ENCODE measurements at regions not wholly inside any gene's neighbourhood (a gene's known extent, or its start where the extent isn't known, plus 50 kb on each side); places are given as distances from the start of the nearest gene placed in this dataset.
"Not testable (repeated sequence)": the region's sequence is repeated elsewhere in the genome, so short reads cannot be mapped to it uniquely, and the experiment has no call there.

DNA sequence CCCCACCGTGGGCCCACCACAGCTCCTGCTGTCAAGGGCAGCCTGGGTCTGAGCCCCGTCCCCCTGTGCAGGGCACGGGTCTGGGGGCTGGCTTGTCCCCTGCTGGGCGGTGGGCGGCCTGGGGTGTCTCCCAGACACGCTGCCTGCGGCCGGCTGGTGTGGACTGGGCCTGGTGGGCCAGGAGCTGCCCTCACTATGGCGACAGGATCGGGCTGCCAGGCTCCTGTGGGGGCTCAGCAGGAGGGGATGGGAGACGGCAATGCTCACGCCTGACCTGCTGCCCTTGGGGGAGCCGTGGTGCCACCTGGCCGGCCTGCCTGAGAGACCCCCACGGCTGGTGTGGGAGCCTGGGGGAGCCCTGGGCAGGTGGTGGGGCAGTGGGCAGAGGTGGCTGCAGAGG, 156.1 kb downstream of the TMEM121 start:
- not testable (repeated sequence) for DNase-seq

- no peak for DNase-seq
Observed at GRCh38 chr14:105682956-105683570, 156.7 kb downstream of the TMEM121 start.

GRCh38 chr14:105684056-105684455, 157.7 kb downstream of the TMEM121 start:
- not testable (repeated sequence) for DNase-seq

- DNase-seq: not testable (repeated sequence)
Observed at GRCh38 chr14:105684597-105684996, 158.2 kb downstream of the TMEM121 start.

GRCh38 chr14:105685003-105685402, 158.6 kb downstream of the TMEM121 start:
- no peak for DNase-seq

DNA sequence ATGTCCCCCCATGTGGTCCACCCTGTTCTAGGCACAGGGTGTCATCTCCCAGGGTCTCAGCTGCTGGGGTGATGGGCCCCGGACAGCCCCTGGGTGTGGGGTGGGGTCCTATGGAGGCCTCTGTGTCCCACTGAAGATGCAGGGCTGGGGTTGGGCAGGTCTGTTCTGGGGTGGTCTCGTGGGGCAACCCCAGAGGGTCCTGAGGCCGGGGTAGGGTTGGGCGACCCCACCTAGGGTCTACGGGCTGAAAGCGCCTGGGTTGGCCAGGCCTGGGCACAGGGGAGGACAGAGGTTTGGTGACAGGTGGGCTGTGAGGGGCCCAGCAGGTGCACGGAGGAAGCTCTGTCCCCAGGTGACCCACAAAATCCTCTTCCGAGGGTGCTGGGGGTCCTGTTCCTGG, 159.2 kb downstream of the TMEM121 start:
- not testable (repeated sequence) for DNase-seq

DNA sequence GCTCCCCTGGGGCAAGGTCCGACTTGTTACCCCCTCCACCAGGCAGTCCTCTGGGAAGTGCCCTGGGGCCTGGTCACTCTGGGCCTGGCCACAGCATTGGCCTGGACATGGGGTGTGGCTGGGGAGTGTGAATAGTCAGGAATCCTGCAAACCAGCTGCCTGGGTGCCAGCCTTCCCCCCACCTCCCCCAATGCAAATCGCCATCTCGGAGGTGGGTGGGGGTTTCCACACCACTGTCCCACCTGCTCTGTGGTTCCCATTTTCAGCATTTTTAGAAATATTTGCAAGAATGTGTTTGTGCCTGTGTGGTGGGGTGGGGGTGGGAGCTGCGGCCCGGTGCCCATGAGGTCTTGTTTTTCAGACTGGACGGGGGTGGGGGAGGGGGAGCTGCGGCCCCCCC, 159.7 kb downstream of the TMEM121 start:
- DNase-seq: not testable (repeated sequence)

DNA sequence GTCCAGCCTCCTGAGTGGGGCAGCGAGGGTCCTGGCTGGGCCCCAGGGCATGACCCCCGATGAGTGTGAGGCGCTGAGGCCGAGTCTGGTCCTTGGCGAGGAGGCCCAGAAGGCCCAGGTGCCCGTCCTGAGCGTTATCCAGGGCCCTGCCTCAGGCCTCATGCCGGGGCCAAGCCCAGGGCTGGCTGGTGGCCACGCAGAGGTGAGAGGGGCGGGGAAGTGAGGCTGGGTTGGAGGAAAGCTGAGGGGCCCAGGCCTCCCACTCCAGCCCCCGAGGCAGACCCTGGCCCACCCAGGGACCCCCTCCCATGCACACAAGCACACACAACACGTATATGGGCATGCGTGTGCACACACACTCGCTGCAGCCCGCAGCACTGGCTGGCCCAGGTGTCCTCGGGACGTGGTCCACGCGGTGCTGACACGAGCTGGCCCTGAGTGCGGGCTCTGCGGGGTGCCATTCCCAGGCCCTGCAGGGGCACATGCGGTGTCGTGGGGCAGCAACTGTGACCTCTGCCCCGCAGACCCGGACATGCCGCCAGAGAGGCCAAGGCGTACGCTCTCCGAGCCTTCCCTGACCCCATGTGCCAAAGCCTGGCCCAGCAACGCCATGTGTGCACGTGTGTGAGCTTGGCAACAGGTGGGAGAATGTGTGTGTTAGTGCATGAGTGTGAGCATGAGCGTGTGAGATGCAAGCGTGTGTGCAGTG, 160.2 kb downstream of the TMEM121 start:
- not testable (repeated sequence) for DNase-seq

GRCh38 chr14:105687171-105688022, 161.0 kb downstream of the TMEM121 start:
- DNase-seq: not testable (repeated sequence)

- DNase-seq: not testable (repeated sequence)
Observed at GRCh38 chr14:105688023-105688351, 161.6 kb downstream of the TMEM121 start.

GRCh38 chr14:105688664-105689221, 162.4 kb downstream of the TMEM121 start:
- DNase-seq: not testable (repeated sequence)

DNA sequence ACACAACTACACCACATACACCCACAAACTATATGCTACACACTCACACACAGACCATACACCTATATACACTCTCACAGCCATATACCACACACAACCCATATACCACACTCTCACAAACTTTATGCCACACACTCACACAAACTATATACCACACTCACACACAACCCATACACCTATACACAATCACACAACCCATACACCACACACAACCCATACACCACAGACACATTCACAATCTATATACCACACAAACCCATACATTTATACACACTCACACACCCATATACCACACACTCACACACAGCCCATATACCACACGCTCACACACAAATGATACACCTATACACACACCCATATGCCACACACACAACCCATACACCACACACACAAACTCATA, 163.3 kb downstream of the TMEM121 start:
- no peak for DNase-seq

DNA sequence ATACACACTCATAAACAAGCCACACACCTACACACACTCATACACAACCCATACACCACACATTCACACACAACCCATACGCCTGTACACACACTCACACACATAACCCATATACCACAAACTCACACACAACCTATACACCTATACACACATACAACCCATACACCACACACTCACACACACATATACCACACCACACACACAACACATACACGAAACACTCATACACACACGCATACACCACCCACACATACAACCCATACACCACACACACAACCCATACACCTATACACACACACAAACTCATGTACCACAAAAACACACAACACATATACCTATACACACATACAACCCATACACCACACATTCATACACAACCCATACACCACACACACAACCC, 164.3 kb downstream of the TMEM121 start:
- DNase-seq: no peak

DNA sequence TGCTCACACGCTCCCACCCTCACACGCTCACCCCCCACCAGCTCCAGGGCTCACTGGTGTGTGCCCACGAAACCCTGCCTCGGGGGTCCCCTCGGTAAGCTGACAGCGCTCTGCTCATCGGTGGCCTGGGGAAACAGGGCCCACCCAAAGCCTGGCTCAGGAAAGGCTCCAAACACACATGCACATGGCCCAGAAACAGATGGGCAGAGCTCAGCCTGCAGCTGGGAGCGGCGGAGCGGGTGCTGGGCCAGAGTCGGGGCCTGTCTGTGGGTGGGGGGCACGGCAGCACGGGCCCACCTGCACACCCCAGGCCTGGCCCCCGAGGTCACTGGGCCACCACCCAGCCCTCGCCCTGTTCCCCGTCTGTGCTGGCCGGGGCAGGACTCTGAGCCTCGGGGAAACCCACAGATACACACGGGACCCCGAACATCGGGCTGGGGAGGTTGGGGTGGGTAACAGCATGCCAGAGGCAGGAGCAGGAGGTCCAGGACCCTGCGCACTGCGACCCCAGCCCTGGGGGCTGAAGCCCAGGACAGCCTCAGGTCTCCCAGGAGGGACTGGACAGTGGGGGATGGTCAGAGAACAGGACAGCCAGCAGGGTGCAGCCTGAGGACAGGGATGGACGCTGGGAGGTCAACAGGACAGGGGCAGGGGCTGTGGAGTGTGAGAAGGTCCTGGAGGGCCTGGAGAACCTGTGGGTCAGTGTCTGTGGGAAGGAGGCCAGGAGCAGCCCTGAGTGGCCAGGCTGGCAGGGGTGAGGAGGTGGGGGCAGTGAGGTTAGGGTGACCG, 165.1 kb downstream of the TMEM121 start:
- not testable (repeated sequence) for DNase-seq

GRCh38 chr14:105692110-105692685, 165.8 kb downstream of the TMEM121 start:
- DNase-seq: not testable (repeated sequence)

DNA sequence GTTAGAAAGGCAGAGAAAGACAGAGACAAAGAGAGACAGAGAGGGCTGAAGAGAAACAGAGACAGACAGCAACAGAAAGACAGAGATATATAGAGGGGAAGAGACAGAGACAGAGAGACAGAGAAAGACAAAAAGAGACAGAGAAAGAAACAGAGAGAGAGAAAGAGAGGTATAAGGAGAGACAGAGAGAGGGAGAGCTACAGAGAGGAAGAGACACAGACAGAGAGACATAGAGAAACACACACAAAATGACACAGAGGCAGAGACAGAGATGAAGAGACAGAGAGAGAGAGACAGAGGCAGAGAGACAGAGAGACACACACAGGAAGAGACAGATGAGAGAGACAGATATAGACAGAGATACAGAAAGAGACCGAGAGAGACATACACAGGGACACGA, 168.6 kb downstream of the TMEM121 start:
- no peak for DNase-seq

DNA sequence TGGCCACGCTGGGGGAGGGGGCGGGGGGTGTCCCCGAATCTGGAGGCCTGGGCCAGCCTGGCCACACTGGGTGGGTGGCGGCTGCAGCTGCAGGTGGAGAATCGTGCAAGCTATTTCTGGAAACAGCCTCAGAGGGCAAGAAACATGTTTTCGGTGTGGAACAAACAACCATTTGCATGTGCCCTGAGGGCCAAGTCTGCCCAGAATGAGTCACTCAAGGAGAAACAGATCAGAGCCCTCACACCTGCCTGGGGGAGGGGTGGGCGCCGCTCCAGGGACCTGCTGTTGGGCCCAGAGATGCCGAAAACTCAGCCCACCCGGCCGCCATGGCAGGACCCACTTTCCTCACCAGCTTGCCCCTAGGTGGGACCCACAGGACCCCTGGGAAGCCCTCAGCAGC, 170.0 kb downstream of the TMEM121 start:
- not testable (repeated sequence) for DNase-seq

DNA sequence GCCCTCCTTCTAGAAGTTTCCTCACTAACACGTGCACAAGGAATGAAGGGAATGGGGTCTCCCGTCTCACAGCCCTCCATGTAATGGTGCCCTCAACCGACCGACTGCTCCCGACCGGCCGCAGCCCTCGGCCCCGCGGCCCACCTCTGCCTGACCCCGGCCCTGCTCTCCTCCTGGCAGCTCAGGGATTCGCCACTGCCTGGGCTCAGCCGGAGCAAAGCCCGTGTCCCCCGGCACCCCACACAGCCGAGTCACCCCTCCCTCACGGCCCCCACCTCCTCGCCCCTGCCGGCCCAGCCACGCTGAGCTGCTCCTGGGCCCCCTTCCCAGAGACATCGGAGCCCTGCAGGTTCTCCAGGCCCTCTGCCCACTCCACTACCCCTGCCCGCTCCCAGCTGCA, 171.0 kb downstream of the TMEM121 start:
- not testable (repeated sequence) for DNase-seq

- not testable (repeated sequence) for DNase-seq
Observed at GRCh38 chr14:105697955-105698354, 171.6 kb downstream of the TMEM121 start.

- not testable (repeated sequence) for DNase-seq
Observed at GRCh38 chr14:105698940-105699556, 172.7 kb downstream of the TMEM121 start.

GRCh38 chr14:105699706-105700105, 173.3 kb downstream of the TMEM121 start:
- not testable (repeated sequence) for DNase-seq

- DNase-seq: not testable (repeated sequence)
Observed at GRCh38 chr14:105700146-105700545, 173.8 kb downstream of the TMEM121 start.

Data from NCI-H510A treated with DMSO at 0.1 percent for 48 hours (cell line).